ENCODE measurements at regions not wholly inside any gene's neighbourhood (a gene's known extent, or its start where the extent isn't known, plus 50 kb on each side); places are given as distances from the start of the nearest gene placed in this dataset.

- Histone ChIP-seq H3K4ac (ENCODE audit: low read depth in 1 of 2, low read length in 2 of 2) (no peak overlapping the region), H3K27ac (ENCODE audit: low read length, poor library complexity, severe bottlenecking) (no peak overlapping the region), H2BK5ac (ENCODE audit: low read depth, low read length, poor library complexity, severe bottlenecking) (no peak overlapping the region), H3K23ac (ENCODE audit: low read length in 2 of 2) (no peak overlapping the region), H2BK15ac (ENCODE audit: low read depth, poor library complexity, severe bottlenecking) (no peak overlapping the region), H2BK120ac (ENCODE audit: low read depth, low read length) (no peak overlapping the region), H4K8ac (ENCODE audit: low read length) (no peak overlapping the region), H3K9ac (ENCODE audit: low read length) (no peak overlapping the region), H4K91ac (ENCODE audit: low read length) (no peak overlapping the region), H3K27me3 (ENCODE audit: control insufficient read depth in 1 of 2, insufficient read depth in 1 of 2, low read length in 2 of 2) (no peaks in the 10 kb centered on the region), H3K9me3 (ENCODE audit: control insufficient read depth, low read length) (no peaks in the 10 kb centered on the region), H3K4me1 (ENCODE audit: control insufficient read depth, insufficient read depth, low read depth, low read length) (no peaks in the 10 kb centered on the region), H3K79me1 (replicated peaks; ENCODE audit: low read length, poor library complexity, severe bottlenecking) (no peaks in the 10 kb centered on the region), H3K36me3 (ENCODE audit: control insufficient read depth in 1 of 2, insufficient read depth in 2 of 2, low read depth in 1 of 2, low read length in 2 of 2) (no peaks in the 10 kb centered on the region), H2AFZ (ENCODE audit: low read depth, low read length) (no peak overlapping the region), H2BK12ac (ENCODE audit: low read length in 2 of 2) (no peak overlapping the region), H3K4me2 (ENCODE audit: low read length, poor library complexity, severe bottlenecking) (no peak overlapping the region), H2AK5ac (ENCODE audit: low read length, severe bottlenecking) (no peak overlapping the region), H3K4me3 (ENCODE audit: insufficient read depth in 1 of 2, low read depth in 1 of 2, low read length in 2 of 2) (no peak overlapping the region), H3K18ac (ENCODE audit: low read depth in 1 of 2, low read length in 2 of 2) (no peak overlapping the region), H3K14ac (ENCODE audit: low read length in 2 of 2) (no peak overlapping the region)
- DNase-seq: no peak
- 59% methylated on average over 2 of the region's 2 CpGs for whole genome bisulfite sequencing
Observed at GRCh38 chr10:25804505-25804904, 129.5 kb upstream of the MYO3A start.

- no peak overlapping the region for H2BK15ac ChIP-seq (ENCODE audit: low read depth, poor library complexity, severe bottlenecking)
- no peak overlapping the region for H3K23ac ChIP-seq (ENCODE audit: low read length in 2 of 2)
- no peak overlapping the region for H2BK120ac ChIP-seq (ENCODE audit: low read depth, low read length)
- no peak overlapping the region for H3K27ac ChIP-seq (ENCODE audit: low read length, poor library complexity, severe bottlenecking)
- H4K8ac ChIP-seq (ENCODE audit: low read length): no peak overlapping the region
- no peak overlapping the region for H2AK5ac ChIP-seq (ENCODE audit: low read length, severe bottlenecking)
- no peaks in the 10 kb centered on the region for H3K36me3 ChIP-seq (ENCODE audit: control insufficient read depth in 1 of 2, insufficient read depth in 2 of 2, low read depth in 1 of 2, low read length in 2 of 2)
- no peak overlapping the region for H2AFZ ChIP-seq (ENCODE audit: low read depth, low read length)
- 90% methylated on average over 6 of the region's 9 CpGs for WGBS
- no peaks in the 10 kb centered on the region for H3K4me1 ChIP-seq (ENCODE audit: control insufficient read depth, insufficient read depth, low read depth, low read length)
- no peaks in the 10 kb centered on the region for H3K9me3 ChIP-seq (ENCODE audit: control insufficient read depth, low read length)
- H2BK5ac ChIP-seq (ENCODE audit: low read depth, low read length, poor library complexity, severe bottlenecking): no peak overlapping the region
- H3K14ac ChIP-seq (ENCODE audit: low read length in 2 of 2): no peak overlapping the region
- no peak overlapping the region for H3K4me2 ChIP-seq (ENCODE audit: low read length, poor library complexity, severe bottlenecking)
- H3K4me3 ChIP-seq (ENCODE audit: insufficient read depth in 1 of 2, low read depth in 1 of 2, low read length in 2 of 2): no peak overlapping the region
- H3K4ac ChIP-seq (ENCODE audit: low read depth in 1 of 2, low read length in 2 of 2): no peak overlapping the region
- no peak overlapping the region for H2BK12ac ChIP-seq (ENCODE audit: low read length in 2 of 2)
- no peaks in the 10 kb centered on the region for H3K79me1 ChIP-seq (replicated peaks; ENCODE audit: low read length, poor library complexity, severe bottlenecking)
- no peaks in the 10 kb centered on the region for H3K27me3 ChIP-seq (ENCODE audit: control insufficient read depth in 1 of 2, insufficient read depth in 1 of 2, low read length in 2 of 2)
- no peak for DNase-seq
- H4K91ac ChIP-seq (ENCODE audit: low read length): no peak overlapping the region
- H3K18ac ChIP-seq (ENCODE audit: low read depth in 1 of 2, low read length in 2 of 2): no peak overlapping the region
- H3K9ac ChIP-seq (ENCODE audit: low read length): no peak overlapping the region
Observed at GRCh38 chr10:25805986-25806385, 128.0 kb upstream of the MYO3A start.

- 77% methylated on average over 4 of the region's 5 CpGs for WGBS
- DNase-seq: no peak
- H2AFZ ChIP-seq (ENCODE audit: low read depth, low read length): no peak overlapping the region
- H3K27me3 ChIP-seq (ENCODE audit: control insufficient read depth in 1 of 2, insufficient read depth in 1 of 2, low read length in 2 of 2): no peaks in the 10 kb centered on the region
- no peak overlapping the region for H2AK5ac ChIP-seq (ENCODE audit: low read length, severe bottlenecking)
- no peak overlapping the region for H3K14ac ChIP-seq (ENCODE audit: low read length in 2 of 2)
- H3K27ac ChIP-seq (ENCODE audit: low read length, poor library complexity, severe bottlenecking): no peak overlapping the region
- H3K4me1 ChIP-seq (ENCODE audit: control insufficient read depth, insufficient read depth, low read depth, low read length): no peaks in the 10 kb centered on the region
- no peak overlapping the region for H3K4ac ChIP-seq (ENCODE audit: low read depth in 1 of 2, low read length in 2 of 2)
- no peak overlapping the region for H3K18ac ChIP-seq (ENCODE audit: low read depth in 1 of 2, low read length in 2 of 2)
- H2BK15ac ChIP-seq (ENCODE audit: low read depth, poor library complexity, severe bottlenecking): no peak overlapping the region
- no peaks in the 10 kb centered on the region for H3K79me1 ChIP-seq (replicated peaks; ENCODE audit: low read length, poor library complexity, severe bottlenecking)
- H4K8ac ChIP-seq (ENCODE audit: low read length): no peak overlapping the region
- H3K23ac ChIP-seq (ENCODE audit: low read length in 2 of 2): no peak overlapping the region
- no peak overlapping the region for H2BK5ac ChIP-seq (ENCODE audit: low read depth, low read length, poor library complexity, severe bottlenecking)
- H3K9ac ChIP-seq (ENCODE audit: low read length): no peak overlapping the region
- H2BK12ac ChIP-seq (ENCODE audit: low read length in 2 of 2): no peak overlapping the region
- no peak overlapping the region for H2BK120ac ChIP-seq (ENCODE audit: low read depth, low read length)
- no peak overlapping the region for H4K91ac ChIP-seq (ENCODE audit: low read length)
- no peaks in the 10 kb centered on the region for H3K36me3 ChIP-seq (ENCODE audit: control insufficient read depth in 1 of 2, insufficient read depth in 2 of 2, low read depth in 1 of 2, low read length in 2 of 2)
- no peak overlapping the region for H3K4me3 ChIP-seq (ENCODE audit: insufficient read depth in 1 of 2, low read depth in 1 of 2, low read length in 2 of 2)
- no peak overlapping the region for H3K4me2 ChIP-seq (ENCODE audit: low read length, poor library complexity, severe bottlenecking)
- H3K9me3 ChIP-seq (ENCODE audit: control insufficient read depth, low read length): no peaks in the 10 kb centered on the region
Observed at GRCh38 chr10:25808372-25808771, 125.7 kb upstream of the MYO3A start.

- Histone ChIP-seq H2BK15ac (ENCODE audit: low read depth, poor library complexity, severe bottlenecking) (no peak overlapping the region), H4K91ac (ENCODE audit: low read length) (no peak overlapping the region), H3K4me2 (ENCODE audit: low read length, poor library complexity, severe bottlenecking) (no peak overlapping the region), H3K4me1 (ENCODE audit: control insufficient read depth, insufficient read depth, low read depth, low read length) (no peaks in the 10 kb centered on the region), H4K8ac (ENCODE audit: low read length) (no peak overlapping the region), H3K27ac (ENCODE audit: low read length, poor library complexity, severe bottlenecking) (no peak overlapping the region), H2AFZ (ENCODE audit: low read depth, low read length) (no peak overlapping the region), H3K27me3 (ENCODE audit: control insufficient read depth in 1 of 2, insufficient read depth in 1 of 2, low read length in 2 of 2) (no peaks in the 10 kb centered on the region), H3K4me3 (ENCODE audit: insufficient read depth in 1 of 2, low read depth in 1 of 2, low read length in 2 of 2) (no peak overlapping the region), H3K18ac (ENCODE audit: low read depth in 1 of 2, low read length in 2 of 2) (no peak overlapping the region), H3K36me3 (ENCODE audit: control insufficient read depth in 1 of 2, insufficient read depth in 2 of 2, low read depth in 1 of 2, low read length in 2 of 2) (no peaks in the 10 kb centered on the region), H3K9ac (ENCODE audit: low read length) (no peak overlapping the region), H3K4ac (ENCODE audit: low read depth in 1 of 2, low read length in 2 of 2) (no peak overlapping the region), H2BK120ac (ENCODE audit: low read depth, low read length) (no peak overlapping the region), H2AK5ac (ENCODE audit: low read length, severe bottlenecking) (no peak overlapping the region), H3K14ac (ENCODE audit: low read length in 2 of 2) (no peak overlapping the region), H2BK12ac (ENCODE audit: low read length in 2 of 2) (no peak overlapping the region), H2BK5ac (ENCODE audit: low read depth, low read length, poor library complexity, severe bottlenecking) (no peak overlapping the region), H3K23ac (ENCODE audit: low read length in 2 of 2) (no peak overlapping the region), H3K79me1 (replicated peaks; ENCODE audit: low read length, poor library complexity, severe bottlenecking) (no peaks in the 10 kb centered on the region), H3K9me3 (ENCODE audit: control insufficient read depth, low read length) (no peaks in the 10 kb centered on the region)
- WGBS: 68% methylated on average over 5 of the region's 5 CpGs
- no peak for DNase-seq
Observed at GRCh38 chr10:25811052-25811685, 122.9 kb upstream of the MYO3A start.

Data from mesenchymal stem cell (in vitro differentiated cells and primary cell).